ENCODE measurements at regions not wholly inside any gene's neighbourhood (a gene's known extent, or its start where the extent isn't known, plus 50 kb on each side); places are given as distances from the start of the nearest gene placed in this dataset.

DNA sequence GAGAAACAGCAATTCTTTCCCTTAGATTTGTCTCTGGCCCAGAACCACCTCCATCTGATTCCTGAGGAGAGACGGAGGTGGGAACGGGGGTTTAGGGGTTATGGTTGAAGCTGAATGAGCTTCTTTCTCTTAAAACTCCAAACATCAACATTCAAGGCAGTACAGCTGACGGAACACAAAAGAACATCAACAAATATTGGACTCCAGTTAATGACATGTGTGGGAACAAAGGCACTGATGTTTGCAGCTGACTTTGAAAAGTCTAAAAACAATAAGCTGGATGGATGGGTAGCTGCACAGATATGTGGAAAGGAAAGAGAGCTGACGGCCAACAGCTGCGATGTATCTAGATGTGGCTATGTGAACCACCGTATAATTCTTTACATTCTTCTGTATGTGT, 256.5 kb downstream of the SOD2 start:
- DNase-seq (ENCODE audit: low read depth, low spot score): no peak
- POLR2A ChIA-PET: no interaction called here

DNA sequence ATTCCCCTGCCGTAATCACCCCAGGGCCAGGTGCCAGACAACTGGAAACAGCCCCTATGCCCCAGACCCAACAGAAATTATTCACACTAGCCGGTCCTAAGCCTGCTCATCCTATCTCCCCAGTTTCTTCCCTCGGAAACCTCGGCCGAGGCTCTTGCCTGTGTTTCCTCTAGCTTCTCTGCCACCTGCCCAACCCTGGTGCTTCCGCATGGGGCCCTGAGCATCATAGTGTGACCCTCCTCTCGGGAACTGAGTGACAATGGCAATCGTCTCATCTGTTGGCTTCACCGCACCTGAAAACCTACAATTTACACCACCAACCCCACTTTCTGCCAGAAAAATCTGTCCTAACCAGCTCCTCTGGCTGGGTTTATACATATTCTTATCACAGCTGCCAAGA, 257.3 kb downstream of the SOD2 start:
- ChIA-PET CTCF (no interaction called here), POLR2A (no interaction called here)
- no peak overlapping the region for H3K4me3 ChIP-seq (ENCODE audit: low read depth, low read length)
- DNase-seq (ENCODE audit: low read depth, low spot score): no peak
- TF ChIP-seq, protein P1, sequence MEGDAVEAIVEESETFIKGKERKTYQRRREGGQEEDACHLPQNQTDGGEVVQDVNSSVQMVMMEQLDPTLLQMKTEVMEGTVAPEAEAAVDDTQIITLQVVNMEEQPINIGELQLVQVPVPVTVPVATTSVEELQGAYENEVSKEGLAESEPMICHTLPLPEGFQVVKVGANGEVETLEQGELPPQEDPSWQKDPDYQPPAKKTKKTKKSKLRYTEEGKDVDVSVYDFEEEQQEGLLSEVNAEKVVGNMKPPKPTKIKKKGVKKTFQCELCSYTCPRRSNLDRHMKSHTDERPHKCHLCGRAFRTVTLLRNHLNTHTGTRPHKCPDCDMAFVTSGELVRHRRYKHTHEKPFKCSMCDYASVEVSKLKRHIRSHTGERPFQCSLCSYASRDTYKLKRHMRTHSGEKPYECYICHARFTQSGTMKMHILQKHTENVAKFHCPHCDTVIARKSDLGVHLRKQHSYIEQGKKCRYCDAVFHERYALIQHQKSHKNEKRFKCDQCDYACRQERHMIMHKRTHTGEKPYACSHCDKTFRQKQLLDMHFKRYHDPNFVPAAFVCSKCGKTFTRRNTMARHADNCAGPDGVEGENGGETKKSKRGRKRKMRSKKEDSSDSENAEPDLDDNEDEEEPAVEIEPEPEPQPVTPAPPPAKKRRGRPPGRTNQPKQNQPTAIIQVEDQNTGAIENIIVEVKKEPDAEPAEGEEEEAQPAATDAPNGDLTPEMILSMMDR (IDR thresholded peaks at IDR 0.05; ENCODE audit: insufficient read depth, low read length, missing control alignments): no peak

More for the DNA sequence above, 256.5 kb downstream of the SOD2 start:
- no peak overlapping the region for H3K4me3 ChIP-seq (ENCODE audit: low read depth, low read length)
- TF ChIP-seq, protein P1 (IDR thresholded peaks at IDR 0.05; ENCODE audit: insufficient read depth, low read length, missing control alignments): no peak
- CTCF ChIA-PET: no interaction called here

DNA sequence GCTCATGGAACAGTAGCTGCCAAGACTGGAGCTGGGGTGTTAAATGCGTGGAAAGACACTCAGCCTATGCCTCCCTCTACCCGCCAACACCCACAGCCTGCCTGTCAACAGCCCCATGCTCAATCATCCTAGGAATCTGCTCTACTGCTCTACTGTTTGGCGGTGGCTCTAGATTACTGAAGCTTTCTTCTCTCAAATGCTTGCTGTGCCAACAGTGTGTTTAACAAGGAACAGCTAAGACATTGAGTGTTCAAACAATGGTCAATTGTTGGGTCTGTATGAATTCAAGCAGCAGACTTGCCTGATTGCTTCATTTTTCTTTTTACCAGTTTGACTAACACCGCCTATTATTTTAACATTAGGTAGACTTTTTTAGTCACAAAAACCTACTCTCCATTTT, 258.6 kb downstream of the SOD2 start:
- DNase-seq (ENCODE audit: low read depth, low spot score): no peak
- TF ChIP-seq, protein P1 (IDR thresholded peaks at IDR 0.05; ENCODE audit: insufficient read depth, low read length, missing control alignments): no peak
- ChIA-PET CTCF (no interaction called here), POLR2A (no interaction called here)
- H3K4me3 ChIP-seq (ENCODE audit: low read depth, low read length): no peak overlapping the region

DNA sequence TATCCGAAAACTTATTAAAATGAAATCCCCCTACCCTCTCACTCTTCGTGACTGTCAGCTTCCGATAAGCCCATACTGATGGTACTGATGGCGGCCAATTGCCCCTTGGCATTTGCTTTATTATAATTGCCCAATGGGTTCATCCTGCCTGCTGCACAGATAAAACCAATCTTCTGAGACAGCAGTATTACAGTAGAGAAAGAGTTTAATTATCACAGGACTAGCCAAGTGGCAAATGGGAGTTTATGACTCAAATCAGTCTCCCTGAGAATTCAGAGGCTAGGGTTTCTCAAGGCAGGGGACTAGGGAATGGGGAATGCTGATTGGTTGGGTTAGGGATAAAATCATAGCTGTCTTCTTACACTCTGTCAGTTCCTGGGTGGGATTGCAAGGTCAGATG, 259.5 kb downstream of the SOD2 start:
- ChIA-PET POLR2A (no interaction called here), CTCF (no interaction called here)
- H3K4me3 ChIP-seq (ENCODE audit: low read depth, low read length): no peak overlapping the region
- DNase-seq (ENCODE audit: low read depth, low spot score): no peak
- TF ChIP-seq, protein P1 (IDR thresholded peaks at IDR 0.05; ENCODE audit: insufficient read depth, low read length, missing control alignments): no peak

DNA sequence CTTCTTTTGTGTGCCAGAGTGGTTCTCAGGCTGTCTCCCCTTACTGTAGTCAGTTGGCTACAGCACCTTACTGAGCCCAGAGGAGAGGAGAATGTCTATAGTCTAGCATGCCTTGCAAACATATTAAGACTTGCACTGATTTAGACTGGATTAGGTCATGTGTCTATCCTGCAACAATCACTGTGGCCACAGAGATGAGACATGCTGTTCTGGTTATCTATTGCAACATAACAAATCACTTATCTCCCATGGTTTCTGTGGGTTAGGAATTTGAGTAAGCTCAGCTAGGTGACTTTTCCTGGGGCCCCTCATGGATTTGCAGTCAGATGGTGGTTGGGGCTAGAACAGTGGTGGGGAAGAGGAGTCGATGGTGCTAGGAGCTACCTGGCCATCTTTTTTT, 261.3 kb downstream of the SOD2 start:
- H3K4me3 ChIP-seq (ENCODE audit: low read depth, low read length): no peak overlapping the region
- CTCF ChIA-PET: no interaction called here
- no peak for DNase-seq (ENCODE audit: low read depth, low spot score)
- POLR2A ChIA-PET: no interaction called here
- TF ChIP-seq, protein P1 (IDR thresholded peaks at IDR 0.05; ENCODE audit: insufficient read depth, low read length, missing control alignments): no peak

DNA sequence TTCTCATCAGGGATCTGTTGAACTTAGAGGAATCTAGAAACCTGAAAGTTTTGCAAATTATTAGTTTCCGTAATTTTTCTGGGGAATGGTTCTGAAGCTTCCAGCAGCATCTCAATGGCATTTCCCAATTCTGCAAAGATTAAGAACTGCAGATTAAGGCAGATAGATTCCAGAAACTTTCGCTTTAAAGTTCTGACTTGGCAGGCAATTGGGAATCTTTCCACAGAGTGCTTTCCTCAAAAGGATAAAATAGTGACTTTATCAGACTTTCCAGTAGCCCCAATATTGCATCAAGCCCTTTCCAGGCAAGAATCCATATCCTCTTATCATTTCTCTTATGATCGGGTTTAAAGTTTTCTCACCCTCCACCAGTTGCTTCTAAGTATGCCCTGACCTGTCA, 261.1 kb downstream of the FNDC1 start:
- ChIA-PET CTCF (no interaction called here), POLR2A (no interaction called here)

More for the DNA sequence above, 261.1 kb downstream of the FNDC1 start:
- TF ChIP-seq, protein P1 (IDR thresholded peaks at IDR 0.05; ENCODE audit: insufficient read depth, low read length, missing control alignments): no peak
- H3K4me3 ChIP-seq (ENCODE audit: low read depth, low read length): no peak overlapping the region
- DNase-seq (ENCODE audit: low read depth, low spot score): no peak
